ENCODE measurements at regions not wholly inside any gene's neighbourhood (a gene's known extent, or its start where the extent isn't known, plus 50 kb on each side); places are given as distances from the start of the nearest gene placed in this dataset.

DNA sequence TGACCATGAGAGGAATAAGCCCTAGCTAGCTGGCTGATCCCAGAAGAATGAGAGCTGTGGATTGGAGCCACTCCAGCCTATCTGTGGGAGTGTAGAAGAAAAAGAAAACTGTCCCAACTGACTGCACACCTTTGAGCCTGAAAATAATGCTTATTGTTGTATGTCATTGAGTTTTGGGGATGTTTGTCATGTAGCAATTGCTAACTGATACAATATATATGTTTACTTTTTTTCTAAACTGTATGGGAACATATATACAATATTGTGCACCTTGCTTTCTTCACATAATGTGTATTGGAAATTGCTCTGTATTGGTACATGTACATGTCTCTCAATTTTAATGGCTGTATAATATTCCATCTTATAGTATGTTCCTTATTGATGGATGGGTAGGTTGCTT lies 124.0 kb upstream of the NLRP1 start:
- DNase-seq (no peak), ATAC-seq (ENCODE audit: insufficient read depth, low FRiP score) (no peak)
- Histone ChIP-seq H3K27ac (ENCODE audit: low read depth in 1 of 2, low read length in 1 of 2) (no peak overlapping the region), H3K4me3 (no peak overlapping the region), H3K9me3 (ENCODE audit: control insufficient read depth in 4 of 4, insufficient read depth in 3 of 4, low read length in 3 of 4) (no peaks in the 10 kb centered on the region), H3K36me3 (ENCODE audit: control insufficient read depth in 4 of 4, insufficient read depth in 4 of 4, low read length in 4 of 4) (no peaks in the 10 kb centered on the region), H3K9ac (ENCODE audit: insufficient read depth in 1 of 2, low read length in 2 of 2) (no peak overlapping the region), H3K27me3 (ENCODE audit: control insufficient read depth in 3 of 3, insufficient read depth in 3 of 3, low read length in 2 of 3) (peaks cover 0 to 15% (median 3%) of the 10 kb centered on the region in 3 donors), H3K4me1 (ENCODE audit: control insufficient read depth in 5 of 5, insufficient read depth in 5 of 5, low read length in 5 of 5) (no peaks in the 10 kb centered on the region)
- TF ChIP-seq, protein P1, sequence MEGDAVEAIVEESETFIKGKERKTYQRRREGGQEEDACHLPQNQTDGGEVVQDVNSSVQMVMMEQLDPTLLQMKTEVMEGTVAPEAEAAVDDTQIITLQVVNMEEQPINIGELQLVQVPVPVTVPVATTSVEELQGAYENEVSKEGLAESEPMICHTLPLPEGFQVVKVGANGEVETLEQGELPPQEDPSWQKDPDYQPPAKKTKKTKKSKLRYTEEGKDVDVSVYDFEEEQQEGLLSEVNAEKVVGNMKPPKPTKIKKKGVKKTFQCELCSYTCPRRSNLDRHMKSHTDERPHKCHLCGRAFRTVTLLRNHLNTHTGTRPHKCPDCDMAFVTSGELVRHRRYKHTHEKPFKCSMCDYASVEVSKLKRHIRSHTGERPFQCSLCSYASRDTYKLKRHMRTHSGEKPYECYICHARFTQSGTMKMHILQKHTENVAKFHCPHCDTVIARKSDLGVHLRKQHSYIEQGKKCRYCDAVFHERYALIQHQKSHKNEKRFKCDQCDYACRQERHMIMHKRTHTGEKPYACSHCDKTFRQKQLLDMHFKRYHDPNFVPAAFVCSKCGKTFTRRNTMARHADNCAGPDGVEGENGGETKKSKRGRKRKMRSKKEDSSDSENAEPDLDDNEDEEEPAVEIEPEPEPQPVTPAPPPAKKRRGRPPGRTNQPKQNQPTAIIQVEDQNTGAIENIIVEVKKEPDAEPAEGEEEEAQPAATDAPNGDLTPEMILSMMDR (IDR thresholded peaks at IDR 0.05; ENCODE audit: control extremely low read depth, extremely low read depth): no peak

DNA sequence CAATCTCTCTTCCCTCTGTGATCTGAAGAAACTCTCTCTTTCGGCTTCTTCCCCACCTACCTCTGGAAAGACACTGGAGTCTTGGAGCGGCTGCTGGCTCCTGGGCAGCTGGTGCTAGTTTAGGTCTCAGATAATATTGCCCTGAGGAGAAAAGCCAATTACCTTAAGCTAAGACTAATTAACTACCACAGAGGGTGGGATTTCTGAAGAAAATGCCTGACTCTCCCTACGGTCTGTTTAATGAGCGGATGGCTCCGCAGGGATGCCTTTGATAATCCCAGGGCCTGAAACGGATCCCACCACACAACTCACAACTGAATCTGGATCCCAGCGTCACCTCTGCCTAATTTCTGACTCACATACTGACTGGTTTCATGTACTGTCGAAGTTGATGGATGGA lies 127.0 kb upstream of the NLRP1 start:
- Histone ChIP-seq H3K4me3 (no peak overlapping the region), H3K27ac (ENCODE audit: low read depth in 1 of 2, low read length in 1 of 2) (no peak overlapping the region), H3K4me1 (ENCODE audit: control insufficient read depth in 5 of 5, insufficient read depth in 5 of 5, low read length in 5 of 5) (no peaks in the 10 kb centered on the region), H3K27me3 (ENCODE audit: control insufficient read depth in 3 of 3, insufficient read depth in 3 of 3, low read length in 2 of 3) (peaks cover 0 to 20% (median 6%) of the 10 kb centered on the region in 3 donors), H3K9me3 (ENCODE audit: control insufficient read depth in 4 of 4, insufficient read depth in 3 of 4, low read length in 3 of 4) (no peaks in the 10 kb centered on the region), H3K36me3 (ENCODE audit: control insufficient read depth in 4 of 4, insufficient read depth in 4 of 4, low read length in 4 of 4) (no peaks in the 10 kb centered on the region), H3K9ac (ENCODE audit: insufficient read depth in 1 of 2, low read length in 2 of 2) (no peak overlapping the region)
- 56 to 62% methylated on average over 8 of the region's 8 CpGs for WGBS, 2 donors
- TF ChIP-seq, protein P1 (IDR thresholded peaks at IDR 0.05; ENCODE audit: control extremely low read depth, extremely low read depth): no peak
- ATAC-seq (ENCODE audit: insufficient read depth, low FRiP score): no peak
- no peak for DNase-seq

DNA sequence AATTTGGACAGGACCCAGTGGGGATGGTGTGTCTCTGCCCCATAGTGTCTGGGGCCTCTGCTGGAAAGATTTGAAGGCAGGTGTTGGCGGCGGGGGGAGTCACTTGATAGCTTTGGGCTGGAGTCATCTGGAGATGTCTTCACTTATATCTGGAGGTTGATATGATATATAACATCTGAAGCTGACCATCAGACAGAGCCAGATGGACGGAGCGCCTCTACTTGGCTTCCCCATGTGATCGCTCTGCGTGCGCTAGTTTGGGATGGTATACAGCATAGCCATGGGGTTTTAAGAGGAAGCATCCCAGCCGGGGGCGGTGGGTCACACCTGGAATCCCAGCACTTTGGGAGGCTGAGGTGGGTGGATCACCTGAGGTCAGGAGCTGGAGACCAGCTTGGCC lies 130.7 kb upstream of the NLRP1 start:
- DNase-seq (no peak), ATAC-seq (ENCODE audit: insufficient read depth, low FRiP score) (no peak)
- no peak overlapping the region for H3K4me3 ChIP-seq
- 96 to 98% methylated on average over 9 of the region's 9 CpGs for WGBS, 2 donors
- H3K27me3 ChIP-seq (ENCODE audit: control insufficient read depth in 3 of 3, insufficient read depth in 3 of 3, low read length in 2 of 3): peaks cover 0 to 20% (median 6%) of the 10 kb centered on the region in 3 donors
- H3K9me3 ChIP-seq (ENCODE audit: control insufficient read depth in 4 of 4, insufficient read depth in 3 of 4, low read length in 3 of 4): no peaks in the 10 kb centered on the region
- H3K9ac ChIP-seq (ENCODE audit: insufficient read depth in 1 of 2, low read length in 2 of 2): no peak overlapping the region
- H3K27ac ChIP-seq (ENCODE audit: low read depth in 1 of 2, low read length in 1 of 2): no peak overlapping the region
- H3K36me3 ChIP-seq (ENCODE audit: control insufficient read depth in 4 of 4, insufficient read depth in 4 of 4, low read length in 4 of 4): no peaks in the 10 kb centered on the region
- no peaks in the 10 kb centered on the region for H3K4me1 ChIP-seq (ENCODE audit: control insufficient read depth in 5 of 5, insufficient read depth in 5 of 5, low read length in 5 of 5)
- TF ChIP-seq, protein P1 (IDR thresholded peaks at IDR 0.05; ENCODE audit: control extremely low read depth, extremely low read depth): no peak

DNA sequence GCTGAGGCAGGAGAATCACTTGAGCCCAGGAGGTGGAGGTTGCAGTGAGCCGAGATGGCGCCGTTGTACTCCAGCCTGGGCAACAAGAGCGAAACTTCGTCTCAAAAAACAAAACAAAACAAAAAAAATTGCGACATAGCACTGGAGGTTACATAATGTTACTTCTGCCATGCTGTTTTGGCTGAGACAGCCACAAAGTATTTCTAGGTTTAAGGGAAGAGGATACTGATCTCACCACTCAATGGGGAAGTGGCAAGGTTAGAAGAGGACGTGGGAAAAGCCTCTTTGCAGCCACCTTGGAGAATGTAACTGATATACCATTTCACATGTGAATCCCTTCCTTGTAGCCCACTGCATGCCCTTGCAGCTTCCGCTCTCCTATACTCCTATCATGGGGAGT lies 131.2 kb upstream of the NLRP1 start:
- 50 to 64% methylated on average over 8 of the region's 8 CpGs for WGBS, 2 donors
- ATAC-seq (ENCODE audit: insufficient read depth, low FRiP score): no peak

More for the DNA sequence above, 131.2 kb upstream of the NLRP1 start:
- no peak overlapping the region for H3K9ac ChIP-seq (ENCODE audit: insufficient read depth in 1 of 2, low read length in 2 of 2)
- DNase-seq: no peak
- no peaks in the 10 kb centered on the region for H3K9me3 ChIP-seq (ENCODE audit: control insufficient read depth in 4 of 4, insufficient read depth in 3 of 4, low read length in 3 of 4)
- peaks cover 0 to 20% (median 6%) of the 10 kb centered on the region in 3 donors for H3K27me3 ChIP-seq (ENCODE audit: control insufficient read depth in 3 of 3, insufficient read depth in 3 of 3, low read length in 2 of 3)
- H3K4me3 ChIP-seq: no peak overlapping the region
- H3K4me1 ChIP-seq (ENCODE audit: control insufficient read depth in 5 of 5, insufficient read depth in 5 of 5, low read length in 5 of 5): no peaks in the 10 kb centered on the region
- no peak overlapping the region for H3K27ac ChIP-seq (ENCODE audit: low read depth in 1 of 2, low read length in 1 of 2)
- H3K36me3 ChIP-seq (ENCODE audit: control insufficient read depth in 4 of 4, insufficient read depth in 4 of 4, low read length in 4 of 4): no peaks in the 10 kb centered on the region
- TF ChIP-seq, protein P1 (IDR thresholded peaks at IDR 0.05; ENCODE audit: control extremely low read depth, extremely low read depth): no peak

All from lung (tissue), 11 donors.